Right atrium auricular region (tissue), 2 donors: ENCODE measurements at regions not wholly inside any gene's neighbourhood (a gene's known extent, or its start where the extent isn't known, plus 50 kb on each side); places are given as distances from the start of the nearest gene placed in this dataset.
"Not testable (repeated sequence)": the region's sequence is repeated elsewhere in the genome, so short reads cannot be mapped to it uniquely, and the experiment has no call there.

Experiments used
- DNase-seq: peaks from one replicate; pipeline ENCODE4 v3.0.0-alpha.2; 2019; ENCODE audit warnings: low spot score
- H3K27ac ChIP-seq, 2 donors: fragments of 200-600 bp; sonication (generic); 1 replicate in 1 of 2; 2 replicates in 1 of 2; pipeline ENCODE4 v1.5.1; 2016 to 2019
- H3K27me3 ChIP-seq, 2 donors: fragments of 200-600 bp; sonication (generic); one replicate each; pipeline versions ENCODE4 v1.5.1 to v1.6.0; 2017 to 2019
- H3K36me3 ChIP-seq: fragments of 200-600 bp; sonication (generic); one replicate; pipeline ENCODE4 v1.5.1; 2016
- H3K4me1 ChIP-seq, 2 donors: fragments of 200-600 bp; sonication (generic); one replicate each; pipeline versions ENCODE4 v1.5.1 to v1.6.0; 2017 to 2019
- H3K4me3 ChIP-seq, 2 donors: fragments of 200-600 bp; sonication (generic); 1 replicate in 1 of 2; 2 replicates in 1 of 2; pipeline ENCODE4 v1.5.1; 2017 to 2019; ENCODE audit warnings: mild to moderate bottlenecking in 1 of 2, moderate library complexity in 1 of 2
- H3K9me3 ChIP-seq, 2 donors: fragments of 200-600 bp; sonication (generic); one replicate each; pipeline ENCODE4 v1.5.1; 2019
- TF ChIP-seq, protein P1 (sequence below), 2 donors: fragments of 200-600 bp; sonication (generic); IDR thresholded peaks; one replicate each; pipeline ENCODE4 v1.5.1; 2019; ENCODE audit warnings: antibody characterized with exemption in 2 of 2

DNA sequence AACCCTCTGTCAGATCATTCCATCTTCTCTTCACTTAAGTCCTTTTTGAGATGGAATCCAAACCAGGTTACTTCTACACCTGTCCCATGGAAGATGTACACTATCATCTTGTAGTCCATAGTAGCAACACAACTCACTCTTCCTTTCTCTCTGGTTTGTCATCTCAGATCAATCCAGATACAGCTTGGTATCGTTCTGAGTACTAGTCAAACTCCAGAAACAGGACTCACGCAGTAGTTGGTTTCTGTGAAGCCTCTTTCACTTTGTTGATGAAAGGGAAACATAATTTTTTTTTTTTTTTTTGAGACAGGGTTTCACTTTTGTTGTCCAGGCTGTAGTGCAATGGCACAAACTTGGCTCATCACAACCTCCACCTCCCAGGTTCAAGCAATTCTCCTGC, 484.0 kb downstream of the PRDM9 start:
- no peaks in the 10 kb centered on the region for H3K27me3 ChIP-seq
- H3K9me3 ChIP-seq = no peaks in the 10 kb centered on the region
- no peaks in the 10 kb centered on the region for H3K4me1 ChIP-seq
- TF ChIP-seq, protein P1, sequence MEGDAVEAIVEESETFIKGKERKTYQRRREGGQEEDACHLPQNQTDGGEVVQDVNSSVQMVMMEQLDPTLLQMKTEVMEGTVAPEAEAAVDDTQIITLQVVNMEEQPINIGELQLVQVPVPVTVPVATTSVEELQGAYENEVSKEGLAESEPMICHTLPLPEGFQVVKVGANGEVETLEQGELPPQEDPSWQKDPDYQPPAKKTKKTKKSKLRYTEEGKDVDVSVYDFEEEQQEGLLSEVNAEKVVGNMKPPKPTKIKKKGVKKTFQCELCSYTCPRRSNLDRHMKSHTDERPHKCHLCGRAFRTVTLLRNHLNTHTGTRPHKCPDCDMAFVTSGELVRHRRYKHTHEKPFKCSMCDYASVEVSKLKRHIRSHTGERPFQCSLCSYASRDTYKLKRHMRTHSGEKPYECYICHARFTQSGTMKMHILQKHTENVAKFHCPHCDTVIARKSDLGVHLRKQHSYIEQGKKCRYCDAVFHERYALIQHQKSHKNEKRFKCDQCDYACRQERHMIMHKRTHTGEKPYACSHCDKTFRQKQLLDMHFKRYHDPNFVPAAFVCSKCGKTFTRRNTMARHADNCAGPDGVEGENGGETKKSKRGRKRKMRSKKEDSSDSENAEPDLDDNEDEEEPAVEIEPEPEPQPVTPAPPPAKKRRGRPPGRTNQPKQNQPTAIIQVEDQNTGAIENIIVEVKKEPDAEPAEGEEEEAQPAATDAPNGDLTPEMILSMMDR (IDR thresholded peaks at IDR 0.05) = no peak
- no peak for DNase-seq
- no peaks in the 10 kb centered on the region for H3K36me3 ChIP-seq
- H3K27ac ChIP-seq = no peak overlapping the region
- no peak overlapping the region for H3K4me3 ChIP-seq

GRCh38 chr5:23994581-23995370, 487.4 kb downstream of the PRDM9 start:
- H3K4me1 ChIP-seq = no peaks in the 10 kb centered on the region
- H3K27me3 ChIP-seq = no peaks in the 10 kb centered on the region
- H3K27ac ChIP-seq = no peak overlapping the region
- H3K9me3 ChIP-seq = no peaks in the 10 kb centered on the region
- TF ChIP-seq, protein P1 (IDR thresholded peaks at IDR 0.05) = no peak
- DNase-seq = no peak
- H3K4me3 ChIP-seq = no peak overlapping the region
- no peaks in the 10 kb centered on the region for H3K36me3 ChIP-seq

- Histone ChIP-seq H3K9me3 (no peaks in the 10 kb centered on the region), H3K27me3 (no peaks in the 10 kb centered on the region), H3K4me1 (no peaks in the 10 kb centered on the region), H3K36me3 (no peaks in the 10 kb centered on the region), H3K4me3 (no peak overlapping the region), H3K27ac (no peak overlapping the region)
- DNase-seq = no peak
- TF ChIP-seq, protein P1 (IDR thresholded peaks at IDR 0.05) = no peak
Observed at GRCh38 chr5:23996525-23996924, 489.1 kb downstream of the PRDM9 start.

GRCh38 chr5:24005384-24005783, 498.0 kb downstream of the PRDM9 start:
- TF ChIP-seq, protein P1 (IDR thresholded peaks at IDR 0.05) = no peak
- no peaks in the 10 kb centered on the region for H3K4me1 ChIP-seq
- no peak overlapping the region for H3K4me3 ChIP-seq
- peaks cover 0 to 2% of the 10 kb centered on the region in 2 donors for H3K9me3 ChIP-seq
- DNase-seq = no peak
- H3K36me3 ChIP-seq = no peaks in the 10 kb centered on the region
- no peak overlapping the region for H3K27ac ChIP-seq
- H3K27me3 ChIP-seq = no peaks in the 10 kb centered on the region

GRCh38 chr5:24017710-24018109, 510.3 kb downstream of the PRDM9 start:
- H3K4me3 ChIP-seq, DNase-seq, H3K36me3 ChIP-seq, H3K27me3 ChIP-seq, H3K4me1 ChIP-seq, H3K27ac ChIP-seq, H3K9me3 ChIP-seq: not testable (repeated sequence)

GRCh38 chr5:24026288-24026687, 518.9 kb downstream of the PRDM9 start:
- TF ChIP-seq, protein P1 (IDR thresholded peaks at IDR 0.05) = no peak
- H3K27me3 ChIP-seq = no peaks in the 10 kb centered on the region
- H3K4me3 ChIP-seq = no peak overlapping the region
- no peak overlapping the region for H3K27ac ChIP-seq
- peaks cover 0 to 15% of the 10 kb centered on the region in 2 donors for H3K9me3 ChIP-seq
- DNase-seq = no peak
- H3K36me3 ChIP-seq = no peaks in the 10 kb centered on the region
- no peaks in the 10 kb centered on the region for H3K4me1 ChIP-seq
